ENCODE measurements at regions not wholly inside any gene's neighbourhood (a gene's known extent, or its start where the extent isn't known, plus 50 kb on each side); places are given as distances from the start of the nearest gene placed in this dataset.

DNA sequence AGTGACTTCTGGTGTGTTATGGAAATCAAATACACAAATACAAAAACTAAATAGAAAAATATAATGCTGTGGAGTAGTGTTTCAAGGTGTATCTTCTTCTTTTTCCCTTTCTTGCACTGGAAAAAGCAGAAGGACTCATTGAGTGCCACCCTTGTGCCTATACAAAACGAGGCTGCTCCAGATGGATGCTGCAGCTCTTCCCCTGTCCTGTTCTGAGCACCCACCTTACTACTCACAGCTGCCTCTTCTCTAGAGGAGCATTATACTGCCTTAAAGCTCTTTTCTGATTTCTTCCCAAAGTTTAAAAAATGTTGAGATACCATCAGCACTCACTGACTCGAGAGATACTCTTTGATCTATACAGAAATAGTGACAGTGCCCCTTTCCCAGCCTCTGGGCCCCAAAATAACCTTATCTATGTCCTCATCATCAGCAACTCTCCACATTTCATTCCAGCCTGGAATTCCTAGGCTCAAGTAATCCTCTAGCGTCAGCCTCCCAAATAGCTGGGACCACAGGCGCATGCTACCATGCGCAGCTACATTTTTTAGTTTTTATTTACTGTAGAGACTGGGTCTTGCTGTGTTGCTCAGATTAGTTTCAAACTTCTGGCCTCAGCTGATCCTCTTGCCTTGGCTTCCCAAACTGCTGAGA, 1356.1 kb upstream of the NRXN1 start:
- H3K4me1 Mint-ChIP-seq: peaks cover 11% of the 10 kb centered on the region; the same call in 2 of the 3 replicates
- no peak overlapping the region for H3K27ac Mint-ChIP-seq
- ATAC-seq (peak; percentile 52), DNase-seq (ENCODE audit: low spot score) (no peak)
- H3K79me2 ChIP-seq (replicated peaks; ENCODE audit: insufficient read depth): no peaks in the 10 kb centered on the region
- no peak overlapping the region for H3K27ac ChIP-seq (ENCODE audit: low read depth)
- H2AFZ ChIP-seq: no peak overlapping the region; the same call in 1 of the 2 replicates
- no peaks in the 10 kb centered on the region for H3K36me3 Mint-ChIP-seq (ENCODE audit: low read depth)
- 0 out of 2 replicates have a peak, but pooled peaks cover 4% of the 10 kb centered on the region for H3K4me1 ChIP-seq (ENCODE audit: insufficient read depth)
- H3K36me3 ChIP-seq (ENCODE audit: insufficient read depth): no peaks in the 10 kb centered on the region
- no peak overlapping the region for H3K4me3 ChIP-seq
- no peaks in the 10 kb centered on the region for H3K27me3 ChIP-seq (ENCODE audit: insufficient read depth)
- no peaks in the 10 kb centered on the region for H3K9me3 Mint-ChIP-seq
- H3K4me3 Mint-ChIP-seq: no peak overlapping the region
- H3K27me3 Mint-ChIP-seq (ENCODE audit: insufficient read depth, low read depth, poor library complexity): no peaks in the 10 kb centered on the region
- no peaks in the 10 kb centered on the region for H4K20me1 ChIP-seq (replicated peaks; ENCODE audit: insufficient read depth)
- no peaks in the 10 kb centered on the region for H3K9me2 ChIP-seq (ENCODE audit: insufficient read depth)
- no peaks in the 10 kb centered on the region for H3F3A ChIP-seq (replicated peaks; ENCODE audit: low read depth)
- H3K4me2 ChIP-seq: no peak overlapping the region
- TF ChIP-seq POLR2AphosphoS5 (IDR thresholded peaks at IDR 0.05; ENCODE audit: low read depth): no peak

DNA sequence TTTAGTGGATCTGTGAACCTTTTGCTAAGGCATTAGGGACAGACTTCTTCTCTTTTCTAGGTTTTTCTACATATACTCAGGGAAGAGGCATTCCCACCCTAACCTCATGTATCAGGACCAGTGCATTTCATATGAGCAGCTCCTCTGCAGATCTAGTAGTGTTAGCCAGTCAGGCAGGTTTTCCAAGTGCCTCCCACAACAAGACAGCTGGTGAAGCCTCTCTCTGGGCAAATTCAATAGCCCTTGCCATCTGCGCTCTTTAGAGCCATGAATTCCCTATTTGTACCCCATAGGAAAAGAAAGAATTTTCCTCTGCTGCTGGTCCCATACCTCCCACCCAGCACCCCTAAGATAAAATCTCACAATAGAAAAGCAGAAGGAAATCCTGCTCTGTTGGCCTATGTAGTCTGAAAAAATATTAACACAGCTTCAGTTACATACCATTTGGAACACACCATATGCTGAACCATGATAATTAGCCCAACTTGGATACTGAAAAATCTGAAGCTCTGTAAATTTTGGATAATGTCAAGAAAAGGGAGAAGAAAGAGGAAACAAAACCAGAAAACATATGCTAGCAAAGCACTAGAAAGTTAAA, 1354.6 kb upstream of the NRXN1 start:
- H2AFZ ChIP-seq: no peak overlapping the region
- H3K27me3 Mint-ChIP-seq (ENCODE audit: insufficient read depth, low read depth, poor library complexity): no peaks in the 10 kb centered on the region
- DNase-seq (ENCODE audit: low spot score) (no peak), ATAC-seq (no peak)
- no peak overlapping the region for H3K27ac ChIP-seq (ENCODE audit: low read depth)
- H3F3A ChIP-seq (replicated peaks; ENCODE audit: low read depth): no peaks in the 10 kb centered on the region
- H3K36me3 Mint-ChIP-seq (ENCODE audit: low read depth): no peaks in the 10 kb centered on the region
- no peak overlapping the region for H3K4me3 ChIP-seq
- no peaks in the 10 kb centered on the region for H3K36me3 ChIP-seq (ENCODE audit: insufficient read depth)
- H3K27ac Mint-ChIP-seq: no peak overlapping the region; the same call in 1 of the 2 replicates
- no peaks in the 10 kb centered on the region for H3K9me3 Mint-ChIP-seq
- H3K4me1 ChIP-seq (ENCODE audit: insufficient read depth): 0 out of 2 replicates have a peak, but pooled peaks cover 4% of the 10 kb centered on the region
- H3K27me3 ChIP-seq (ENCODE audit: insufficient read depth): no peaks in the 10 kb centered on the region
- H3K79me2 ChIP-seq (replicated peaks; ENCODE audit: insufficient read depth): no peaks in the 10 kb centered on the region
- no peaks in the 10 kb centered on the region; the same call in 1 of the 2 replicates for H3K9me2 ChIP-seq (ENCODE audit: insufficient read depth)
- H4K20me1 ChIP-seq (replicated peaks; ENCODE audit: insufficient read depth): no peaks in the 10 kb centered on the region
- H3K4me1 Mint-ChIP-seq: peaks cover 11% of the 10 kb centered on the region; the same call in 2 of the 3 replicates
- H3K4me3 Mint-ChIP-seq: no peak overlapping the region
- no peak overlapping the region for H3K4me2 ChIP-seq
- TF ChIP-seq EZH2phosphoT487 (IDR thresholded peaks at IDR 0.05; ENCODE audit: unreplicated experiment) (no peak), NANOG (IDR thresholded peaks at IDR 0.05; ENCODE audit: borderline replicate concordance) (no peak), EZH2 (IDR thresholded peaks at IDR 0.05; ENCODE audit: low read depth, unreplicated experiment) (no peak), POLR2AphosphoS5 (IDR thresholded peaks at IDR 0.05; ENCODE audit: low read depth) (no peak), ZNF114 (CRISPR knock-in tag; IDR thresholded peaks at IDR 0.05) (no peak), STAT1 (IDR thresholded peaks at IDR 0.05; ENCODE audit: unreplicated experiment) (no peak), CREB1 (CRISPR knock-in tag; IDR thresholded peaks at IDR 0.05; ENCODE audit: low read depth) (no peak)
- TF ChIP-seq, protein P1, sequence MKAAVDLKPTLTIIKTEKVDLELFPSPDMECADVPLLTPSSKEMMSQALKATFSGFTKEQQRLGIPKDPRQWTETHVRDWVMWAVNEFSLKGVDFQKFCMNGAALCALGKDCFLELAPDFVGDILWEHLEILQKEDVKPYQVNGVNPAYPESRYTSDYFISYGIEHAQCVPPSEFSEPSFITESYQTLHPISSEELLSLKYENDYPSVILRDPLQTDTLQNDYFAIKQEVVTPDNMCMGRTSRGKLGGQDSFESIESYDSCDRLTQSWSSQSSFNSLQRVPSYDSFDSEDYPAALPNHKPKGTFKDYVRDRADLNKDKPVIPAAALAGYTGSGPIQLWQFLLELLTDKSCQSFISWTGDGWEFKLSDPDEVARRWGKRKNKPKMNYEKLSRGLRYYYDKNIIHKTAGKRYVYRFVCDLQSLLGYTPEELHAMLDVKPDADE (IDR thresholded peaks at IDR 0.05): no peak
- TF ChIP-seq, protein P2, sequence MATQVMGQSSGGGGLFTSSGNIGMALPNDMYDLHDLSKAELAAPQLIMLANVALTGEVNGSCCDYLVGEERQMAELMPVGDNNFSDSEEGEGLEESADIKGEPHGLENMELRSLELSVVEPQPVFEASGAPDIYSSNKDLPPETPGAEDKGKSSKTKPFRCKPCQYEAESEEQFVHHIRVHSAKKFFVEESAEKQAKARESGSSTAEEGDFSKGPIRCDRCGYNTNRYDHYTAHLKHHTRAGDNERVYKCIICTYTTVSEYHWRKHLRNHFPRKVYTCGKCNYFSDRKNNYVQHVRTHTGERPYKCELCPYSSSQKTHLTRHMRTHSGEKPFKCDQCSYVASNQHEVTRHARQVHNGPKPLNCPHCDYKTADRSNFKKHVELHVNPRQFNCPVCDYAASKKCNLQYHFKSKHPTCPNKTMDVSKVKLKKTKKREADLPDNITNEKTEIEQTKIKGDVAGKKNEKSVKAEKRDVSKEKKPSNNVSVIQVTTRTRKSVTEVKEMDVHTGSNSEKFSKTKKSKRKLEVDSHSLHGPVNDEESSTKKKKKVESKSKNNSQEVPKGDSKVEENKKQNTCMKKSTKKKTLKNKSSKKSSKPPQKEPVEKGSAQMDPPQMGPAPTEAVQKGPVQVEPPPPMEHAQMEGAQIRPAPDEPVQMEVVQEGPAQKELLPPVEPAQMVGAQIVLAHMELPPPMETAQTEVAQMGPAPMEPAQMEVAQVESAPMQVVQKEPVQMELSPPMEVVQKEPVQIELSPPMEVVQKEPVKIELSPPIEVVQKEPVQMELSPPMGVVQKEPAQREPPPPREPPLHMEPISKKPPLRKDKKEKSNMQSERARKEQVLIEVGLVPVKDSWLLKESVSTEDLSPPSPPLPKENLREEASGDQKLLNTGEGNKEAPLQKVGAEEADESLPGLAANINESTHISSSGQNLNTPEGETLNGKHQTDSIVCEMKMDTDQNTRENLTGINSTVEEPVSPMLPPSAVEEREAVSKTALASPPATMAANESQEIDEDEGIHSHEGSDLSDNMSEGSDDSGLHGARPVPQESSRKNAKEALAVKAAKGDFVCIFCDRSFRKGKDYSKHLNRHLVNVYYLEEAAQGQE (IDR thresholded peaks at IDR 0.05; ENCODE audit: unreplicated experiment): no peak
- TF ChIP-seq, protein P3, sequence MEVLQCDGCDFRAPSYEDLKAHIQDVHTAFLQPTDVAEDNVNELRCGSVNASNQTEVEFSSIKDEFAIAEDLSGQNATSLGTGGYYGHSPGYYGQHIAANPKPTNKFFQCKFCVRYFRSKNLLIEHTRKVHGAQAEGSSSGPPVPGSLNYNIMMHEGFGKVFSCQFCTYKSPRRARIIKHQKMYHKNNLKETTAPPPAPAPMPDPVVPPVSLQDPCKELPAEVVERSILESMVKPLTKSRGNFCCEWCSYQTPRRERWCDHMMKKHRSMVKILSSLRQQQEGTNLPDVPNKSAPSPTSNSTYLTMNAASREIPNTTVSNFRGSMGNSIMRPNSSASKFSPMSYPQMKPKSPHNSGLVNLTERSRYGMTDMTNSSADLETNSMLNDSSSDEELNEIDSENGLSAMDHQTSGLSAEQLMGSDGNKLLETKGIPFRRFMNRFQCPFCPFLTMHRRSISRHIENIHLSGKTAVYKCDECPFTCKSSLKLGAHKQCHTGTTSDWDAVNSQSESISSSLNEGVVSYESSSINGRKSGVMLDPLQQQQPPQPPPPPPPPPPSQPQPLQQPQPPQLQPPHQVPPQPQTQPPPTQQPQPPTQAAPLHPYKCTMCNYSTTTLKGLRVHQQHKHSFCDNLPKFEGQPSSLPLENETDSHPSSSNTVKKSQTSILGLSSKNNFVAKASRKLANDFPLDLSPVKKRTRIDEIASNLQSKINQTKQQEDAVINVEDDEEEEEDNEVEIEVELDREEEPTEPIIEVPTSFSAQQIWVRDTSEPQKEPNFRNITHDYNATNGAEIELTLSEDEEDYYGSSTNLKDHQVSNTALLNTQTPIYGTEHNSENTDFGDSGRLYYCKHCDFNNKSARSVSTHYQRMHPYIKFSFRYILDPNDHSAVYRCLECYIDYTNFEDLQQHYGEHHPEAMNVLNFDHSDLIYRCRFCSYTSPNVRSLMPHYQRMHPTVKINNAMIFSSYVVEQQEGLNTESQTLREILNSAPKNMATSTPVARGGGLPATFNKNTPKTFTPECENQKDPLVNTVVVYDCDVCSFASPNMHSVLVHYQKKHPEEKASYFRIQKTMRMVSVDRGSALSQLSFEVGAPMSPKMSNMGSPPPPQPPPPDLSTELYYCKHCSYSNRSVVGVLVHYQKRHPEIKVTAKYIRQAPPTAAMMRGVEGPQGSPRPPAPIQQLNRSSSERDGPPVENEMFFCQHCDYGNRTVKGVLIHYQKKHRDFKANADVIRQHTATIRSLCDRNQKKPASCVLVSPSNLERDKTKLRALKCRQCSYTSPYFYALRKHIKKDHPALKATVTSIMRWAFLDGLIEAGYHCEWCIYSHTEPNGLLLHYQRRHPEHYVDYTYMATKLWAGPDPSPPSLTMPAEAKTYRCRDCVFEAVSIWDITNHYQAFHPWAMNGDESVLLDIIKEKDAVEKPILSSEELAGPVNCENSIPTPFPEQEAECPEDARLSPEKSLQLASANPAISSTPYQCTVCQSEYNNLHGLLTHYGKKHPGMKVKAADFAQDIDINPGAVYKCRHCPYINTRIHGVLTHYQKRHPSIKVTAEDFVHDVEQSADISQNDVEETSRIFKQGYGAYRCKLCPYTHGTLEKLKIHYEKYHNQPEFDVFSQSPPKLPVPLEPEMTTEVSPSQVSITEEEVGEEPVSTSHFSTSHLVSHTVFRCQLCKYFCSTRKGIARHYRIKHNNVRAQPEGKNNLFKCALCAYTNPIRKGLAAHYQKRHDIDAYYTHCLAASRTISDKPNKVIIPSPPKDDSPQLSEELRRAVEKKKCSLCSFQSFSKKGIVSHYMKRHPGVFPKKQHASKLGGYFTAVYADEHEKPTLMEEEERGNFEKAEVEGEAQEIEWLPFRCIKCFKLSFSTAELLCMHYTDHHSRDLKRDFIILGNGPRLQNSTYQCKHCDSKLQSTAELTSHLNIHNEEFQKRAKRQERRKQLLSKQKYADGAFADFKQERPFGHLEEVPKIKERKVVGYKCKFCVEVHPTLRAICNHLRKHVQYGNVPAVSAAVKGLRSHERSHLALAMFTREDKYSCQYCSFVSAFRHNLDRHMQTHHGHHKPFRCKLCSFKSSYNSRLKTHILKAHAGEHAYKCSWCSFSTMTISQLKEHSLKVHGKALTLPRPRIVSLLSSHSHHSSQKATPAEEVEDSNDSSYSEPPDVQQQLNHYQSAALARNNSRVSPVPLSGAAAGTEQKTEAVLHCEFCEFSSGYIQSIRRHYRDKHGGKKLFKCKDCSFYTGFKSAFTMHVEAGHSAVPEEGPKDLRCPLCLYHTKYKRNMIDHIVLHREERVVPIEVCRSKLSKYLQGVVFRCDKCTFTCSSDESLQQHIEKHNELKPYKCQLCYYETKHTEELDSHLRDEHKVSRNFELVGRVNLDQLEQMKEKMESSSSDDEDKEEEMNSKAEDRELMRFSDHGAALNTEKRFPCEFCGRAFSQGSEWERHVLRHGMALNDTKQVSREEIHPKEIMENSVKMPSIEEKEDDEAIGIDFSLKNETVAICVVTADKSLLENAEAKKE (CRISPR knock-in tag; IDR thresholded peaks at IDR 0.05): no peak

Data from GM23338 (cell line).